ENCODE measurements at regions not wholly inside any gene's neighbourhood (a gene's known extent, or its start where the extent isn't known, plus 50 kb on each side); places are given as distances from the start of the nearest gene placed in this dataset.
"Not testable (repeated sequence)": the region's sequence is repeated elsewhere in the genome, so short reads cannot be mapped to it uniquely, and the experiment has no call there.

DNA sequence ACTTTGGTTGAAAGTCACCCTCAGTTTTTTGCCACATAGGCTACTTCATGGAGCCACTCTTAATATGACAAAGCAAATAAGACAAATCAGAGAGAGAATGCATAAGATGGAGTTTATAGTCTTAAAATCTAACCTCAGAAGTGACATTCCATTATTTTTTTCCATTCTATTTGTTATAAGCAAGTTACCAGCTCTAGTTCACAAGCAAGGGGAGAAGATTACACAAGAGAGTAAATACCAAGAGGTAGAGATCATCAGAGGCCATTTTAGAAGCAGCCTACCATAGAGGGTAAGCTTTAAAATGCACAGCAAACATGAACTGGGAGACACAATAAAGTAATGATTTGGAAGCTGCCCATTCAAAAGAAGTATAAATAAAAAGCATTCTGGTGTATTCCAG, 651.3 kb upstream of the MEF2C start:
- CTCF ChIA-PET, result no interaction called here
- no peaks in the 10 kb centered on the region for H3K36me3 ChIP-seq (ENCODE audit: control insufficient read depth, insufficient read depth, low read length)
- TF ChIP-seq, protein P1, sequence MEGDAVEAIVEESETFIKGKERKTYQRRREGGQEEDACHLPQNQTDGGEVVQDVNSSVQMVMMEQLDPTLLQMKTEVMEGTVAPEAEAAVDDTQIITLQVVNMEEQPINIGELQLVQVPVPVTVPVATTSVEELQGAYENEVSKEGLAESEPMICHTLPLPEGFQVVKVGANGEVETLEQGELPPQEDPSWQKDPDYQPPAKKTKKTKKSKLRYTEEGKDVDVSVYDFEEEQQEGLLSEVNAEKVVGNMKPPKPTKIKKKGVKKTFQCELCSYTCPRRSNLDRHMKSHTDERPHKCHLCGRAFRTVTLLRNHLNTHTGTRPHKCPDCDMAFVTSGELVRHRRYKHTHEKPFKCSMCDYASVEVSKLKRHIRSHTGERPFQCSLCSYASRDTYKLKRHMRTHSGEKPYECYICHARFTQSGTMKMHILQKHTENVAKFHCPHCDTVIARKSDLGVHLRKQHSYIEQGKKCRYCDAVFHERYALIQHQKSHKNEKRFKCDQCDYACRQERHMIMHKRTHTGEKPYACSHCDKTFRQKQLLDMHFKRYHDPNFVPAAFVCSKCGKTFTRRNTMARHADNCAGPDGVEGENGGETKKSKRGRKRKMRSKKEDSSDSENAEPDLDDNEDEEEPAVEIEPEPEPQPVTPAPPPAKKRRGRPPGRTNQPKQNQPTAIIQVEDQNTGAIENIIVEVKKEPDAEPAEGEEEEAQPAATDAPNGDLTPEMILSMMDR (IDR thresholded peaks at IDR 0.05; ENCODE audit: insufficient read depth, low read depth, low read length), result no peak
- peak; percentile 8 for DNase-seq (ENCODE audit: low read depth)
- no peak overlapping the region for H3K4me3 ChIP-seq (ENCODE audit: low read depth, low read length)
- no peaks in the 10 kb centered on the region for H3K27me3 ChIP-seq (ENCODE audit: control insufficient read depth, insufficient read depth, low read length)
- POLR2A ChIA-PET, result no interaction called here

DNA sequence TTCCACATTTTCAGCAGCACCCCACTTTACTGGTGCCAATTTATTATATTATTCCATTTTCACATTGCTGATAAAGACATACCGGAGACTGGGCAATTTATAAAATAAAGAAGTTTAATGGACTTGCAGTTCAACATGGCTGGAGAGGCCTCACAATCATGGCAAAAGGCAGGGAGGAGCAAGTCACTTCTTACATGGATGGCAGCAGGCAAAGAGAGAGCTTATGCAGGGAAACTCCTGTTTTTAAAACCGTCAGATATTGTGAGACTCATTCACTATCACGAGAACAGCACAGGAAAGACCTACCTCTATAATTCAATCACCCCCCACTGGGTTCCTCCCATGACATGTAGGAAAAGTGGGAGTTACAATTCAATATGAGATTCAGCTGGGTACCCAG, 641.8 kb upstream of the MEF2C start:
- TF ChIP-seq, protein P1 (IDR thresholded peaks at IDR 0.05; ENCODE audit: insufficient read depth, low read depth, low read length), result no peak
- ChIA-PET CTCF (no interaction called here), POLR2A (no interaction called here)
- Histone ChIP-seq H3K36me3 (ENCODE audit: control insufficient read depth, insufficient read depth, low read length) (no peaks in the 10 kb centered on the region), H3K4me3 (ENCODE audit: low read depth, low read length) (no peak overlapping the region), H3K27me3 (ENCODE audit: control insufficient read depth, insufficient read depth, low read length) (no peaks in the 10 kb centered on the region)
- no peak for DNase-seq (ENCODE audit: low read depth)

DNA sequence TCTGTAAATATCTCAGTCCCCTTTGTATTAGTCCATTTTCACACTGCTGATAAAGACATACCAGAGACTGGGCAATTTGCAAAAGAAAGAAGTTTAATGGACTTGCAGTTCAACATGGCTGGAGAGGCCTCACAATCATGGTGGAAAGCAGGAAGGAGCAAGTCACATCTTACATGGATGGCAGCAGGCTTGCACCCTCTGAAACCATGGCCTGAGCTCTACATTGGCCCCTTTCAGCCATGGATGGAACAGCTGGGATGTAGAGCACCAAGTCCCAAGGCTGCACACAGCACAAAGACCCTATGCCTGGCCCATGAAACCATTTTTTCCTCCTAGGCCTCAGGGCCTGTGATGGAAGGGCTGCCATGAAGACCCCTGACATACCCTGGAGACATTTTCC, 640.9 kb upstream of the MEF2C start:
- POLR2A ChIA-PET; H3K4me3 ChIP-seq (ENCODE audit: low read depth, low read length); CTCF ChIA-PET; H3K27me3 ChIP-seq (ENCODE audit: control insufficient read depth, insufficient read depth, low read length); DNase-seq (ENCODE audit: low read depth); H3K36me3 ChIP-seq (ENCODE audit: control insufficient read depth, insufficient read depth, low read length): not testable (repeated sequence)

DNA sequence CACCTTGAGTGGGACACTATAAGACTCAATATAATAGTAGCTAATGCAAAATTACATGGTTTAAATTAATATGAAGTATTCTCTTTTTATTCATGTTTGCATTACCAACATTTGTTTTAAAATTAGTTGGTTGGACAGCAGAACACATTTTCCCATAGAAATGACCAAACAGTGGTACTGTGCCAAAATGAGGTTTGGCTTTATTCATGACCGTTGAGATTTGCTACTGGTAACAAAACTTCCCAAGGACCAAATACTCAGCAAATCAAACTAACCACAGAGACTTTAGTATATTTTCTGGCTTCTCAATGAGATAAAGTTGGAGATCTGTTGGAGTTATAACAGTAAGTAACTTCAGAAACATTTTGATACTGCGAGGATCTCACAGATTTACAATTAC, 637.8 kb upstream of the MEF2C start:
- Histone ChIP-seq H3K4me3 (ENCODE audit: low read depth, low read length) (no peak overlapping the region), H3K27me3 (ENCODE audit: control insufficient read depth, insufficient read depth, low read length) (no peaks in the 10 kb centered on the region), H3K36me3 (ENCODE audit: control insufficient read depth, insufficient read depth, low read length) (no peaks in the 10 kb centered on the region)
- no peak for DNase-seq (ENCODE audit: low read depth)
- POLR2A ChIA-PET, result no interaction called here
- CTCF ChIA-PET, result no interaction called here
- TF ChIP-seq, protein P1 (IDR thresholded peaks at IDR 0.05; ENCODE audit: insufficient read depth, low read depth, low read length), result no peak

DNA sequence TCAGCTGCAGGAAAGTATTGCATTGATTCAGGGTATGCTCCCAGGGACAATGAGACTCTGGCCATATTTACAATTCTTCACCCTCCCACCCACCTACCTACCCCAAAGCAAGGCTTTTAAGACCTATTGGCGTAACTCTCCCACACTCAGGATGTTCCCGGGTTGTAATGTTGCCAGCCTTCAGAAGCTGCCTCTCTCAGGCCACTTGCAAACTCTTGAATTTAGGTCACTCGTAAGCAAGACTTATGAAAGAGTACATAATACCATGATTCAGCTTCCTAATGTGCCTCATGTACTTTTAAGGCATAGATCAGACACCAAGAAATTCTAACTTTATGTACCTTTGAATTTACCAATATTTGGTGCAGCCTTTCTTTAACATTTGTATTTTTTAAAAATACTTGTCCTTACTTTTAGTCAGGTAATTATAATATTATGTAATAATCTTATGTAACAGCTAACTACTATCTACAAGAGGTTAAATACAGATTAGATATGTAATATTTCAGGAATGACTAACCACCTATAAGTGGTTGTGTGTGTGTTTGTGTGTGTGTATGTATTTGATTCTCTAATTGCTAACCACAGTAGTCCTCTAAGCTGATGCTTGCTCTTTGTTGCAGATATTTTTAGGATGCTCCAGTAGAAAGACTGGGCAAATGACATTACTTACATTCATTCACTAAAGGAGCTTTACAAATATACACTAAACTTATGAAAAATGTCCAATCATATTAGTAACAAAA, 630.5 kb upstream of the MEF2C start:
- TF ChIP-seq, protein P1 (IDR thresholded peaks at IDR 0.05; ENCODE audit: insufficient read depth, low read depth, low read length), result no peak
- no peak overlapping the region for H3K4me3 ChIP-seq (ENCODE audit: low read depth, low read length)
- no peaks in the 10 kb centered on the region for H3K36me3 ChIP-seq (ENCODE audit: control insufficient read depth, insufficient read depth, low read length)
- ChIA-PET POLR2A (no interaction called here), CTCF (no interaction called here)
- H3K27me3 ChIP-seq (ENCODE audit: control insufficient read depth, insufficient read depth, low read length), result no peaks in the 10 kb centered on the region
- no peak for DNase-seq (ENCODE audit: low read depth)

DNA sequence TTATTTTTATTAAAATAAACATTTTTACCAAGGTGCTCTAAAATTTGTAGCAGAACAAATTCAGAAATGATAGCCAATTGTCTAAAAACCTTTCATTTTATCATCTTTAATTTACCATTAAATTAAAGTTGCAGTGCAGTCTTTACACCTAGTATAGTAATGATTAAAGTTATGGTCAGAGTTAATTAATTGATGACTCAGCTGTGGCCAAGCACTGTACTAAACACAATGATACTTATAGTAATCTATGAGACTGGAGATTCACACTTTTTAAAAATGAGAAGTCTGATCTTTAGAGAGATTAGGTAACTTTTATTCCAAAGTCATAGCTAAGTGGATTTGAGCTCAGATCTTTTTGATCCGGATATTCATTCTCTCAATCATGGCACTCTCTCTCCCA, 621.1 kb upstream of the MEF2C start:
- POLR2A ChIA-PET, result no interaction called here
- Histone ChIP-seq H3K27me3 (ENCODE audit: control insufficient read depth, insufficient read depth, low read length) (no peaks in the 10 kb centered on the region), H3K36me3 (ENCODE audit: control insufficient read depth, insufficient read depth, low read length) (no peaks in the 10 kb centered on the region), H3K4me3 (ENCODE audit: low read depth, low read length) (no peak overlapping the region)
- TF ChIP-seq, protein P1 (IDR thresholded peaks at IDR 0.05; ENCODE audit: insufficient read depth, low read depth, low read length), result no peak
- no peak for DNase-seq (ENCODE audit: low read depth)
- CTCF ChIA-PET, result no interaction called here

Measured in BJ (cell line).